Pancreas (tissue), 10 donors: ENCODE measurements at regions not wholly inside any gene's neighbourhood (a gene's known extent, or its start where the extent isn't known, plus 50 kb on each side); places are given as distances from the start of the nearest gene placed in this dataset.

Source experiments
- ATAC-seq, 4 donors: fragments of 200-7000 bp; cut with Tn5 transposase; one replicate each; pipeline versions ENCODE4 v1.8.0 to v1.9.1; 2020; ENCODE audit warnings: mild to moderate bottlenecking in 4 of 4, moderate library complexity in 4 of 4
- DNase-seq, 6 donors: peaks; one replicate each; pipeline ENCODE4 v3.0.0-alpha.2; 2020
- FAIRE-seq: peaks from 2 replicates; lab custom pipeline; 2012; peaks lifted over from hg19 to GRCh38; lab: Jason Lieb, UNC
- H3K27ac ChIP-seq, 4 donors: fragments of 200-600 bp; sonication (generic); 1 replicate in 3 of 4; 2 replicates in 1 of 4; pipeline versions ENCODE4 v1.5.0 to v1.8.0; 2020
- H3K27me3 ChIP-seq, 4 donors: fragments of 200-600 bp; one replicate each; pipeline ENCODE4 v1.8.0; 2021
- H3K36me3 ChIP-seq, 3 donors: fragments of 200-600 bp; sonication (generic) in 1 of 3; one replicate each; pipeline versions ENCODE4 v1.5.0 to v1.8.0; 2020 to 2021
- H3K4me1 ChIP-seq, 3 donors: fragments of 200-600 bp; one replicate each; pipeline ENCODE4 v1.8.0; 2021
- H3K4me3 ChIP-seq, 4 donors: fragments of 200-600 bp; sonication (generic) in 2 of 4; one replicate each; pipeline versions ENCODE4 v1.5.0 to v1.8.0; 2020 to 2021
- H3K9me3 ChIP-seq, 4 donors: fragments of 200-600 bp; one replicate each; pipeline ENCODE4 v1.8.0; 2021
- WGBS, 2 donors: extraction: QIAGEN DNeasy Blood & Tissue Kit; methylation state at CpG; one replicate each; pipeline ENCODE4 v1.1.7; 2013; 5-methylcytosine and 5-hydroxymethylcytosine counted together
- intact Hi-C, 3 donors: fragments of 100-400 bp; cut with DNase I; formaldehyde crosslinking; loops; one replicate each; pipeline versions ENCODE4 v1.11.1 to v1.14.2; 2022
- TF ChIP-seq, protein P1 (sequence below), 4 donors: fragments of 200-600 bp; sonication (generic) in 3 of 4; IDR thresholded peaks; one replicate each; pipeline versions ENCODE4 v1.5.0 to v1.8.0; 2021; ENCODE audit warnings: antibody characterized with exemption in 4 of 4
- donor health status: healthy with polysubstance abuse.
- donor health status: DM: no; HTN: no; CAD: no; lungs with moderate emphysema.
- donor health status: DM: no; HTN: no; CAD: no.
- donor health status: control.
- donor health status: control.
- donor health status: Bipolar disorder and iron deficiency.
- donor health status: DM: yes; HTN: yes; CAD: no.
- donor health status: DM: no; HTN: no; CAD: no.
- donor health status: DM: no; HTN: no; CAD: no.
- donor health status: DM: yes; HTN: yes; CAD: no.

DNA sequence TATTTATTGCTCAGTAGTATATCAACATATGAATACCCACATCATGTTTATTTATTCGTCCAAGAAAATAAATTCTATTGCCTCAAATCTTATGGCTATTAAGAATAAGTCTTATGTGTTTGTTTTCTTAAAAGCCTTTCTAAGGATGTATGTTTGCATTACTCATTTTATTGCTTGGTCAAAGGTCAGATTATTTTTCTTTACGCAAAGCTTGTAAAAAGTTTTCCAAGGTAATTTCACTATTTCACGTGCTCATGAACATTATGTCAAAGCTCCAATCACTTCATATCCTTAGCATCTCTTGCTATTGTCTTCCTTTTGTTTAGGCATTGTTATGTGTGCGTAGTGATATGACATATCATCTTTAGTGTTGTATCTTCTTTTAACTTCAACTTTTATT, 258.5 kb upstream of the FSTL5 start:
- FAIRE-seq (peak; percentile 49), ATAC-seq (no peak), DNase-seq (no peak)
- Histone ChIP-seq H3K27ac (no peak overlapping the region), H3K27me3 (no peaks in the 10 kb centered on the region), H3K4me3 (no peak overlapping the region), H3K4me1 (no peaks in the 10 kb centered on the region), H3K9me3 (no peaks in the 10 kb centered on the region), H3K36me3 (no peaks in the 10 kb centered on the region)
- 67 to 76% methylated on average over 4 of the region's 4 CpGs for WGBS, 2 donors
- intact Hi-C loops = no loop called here
- TF ChIP-seq, protein P1, sequence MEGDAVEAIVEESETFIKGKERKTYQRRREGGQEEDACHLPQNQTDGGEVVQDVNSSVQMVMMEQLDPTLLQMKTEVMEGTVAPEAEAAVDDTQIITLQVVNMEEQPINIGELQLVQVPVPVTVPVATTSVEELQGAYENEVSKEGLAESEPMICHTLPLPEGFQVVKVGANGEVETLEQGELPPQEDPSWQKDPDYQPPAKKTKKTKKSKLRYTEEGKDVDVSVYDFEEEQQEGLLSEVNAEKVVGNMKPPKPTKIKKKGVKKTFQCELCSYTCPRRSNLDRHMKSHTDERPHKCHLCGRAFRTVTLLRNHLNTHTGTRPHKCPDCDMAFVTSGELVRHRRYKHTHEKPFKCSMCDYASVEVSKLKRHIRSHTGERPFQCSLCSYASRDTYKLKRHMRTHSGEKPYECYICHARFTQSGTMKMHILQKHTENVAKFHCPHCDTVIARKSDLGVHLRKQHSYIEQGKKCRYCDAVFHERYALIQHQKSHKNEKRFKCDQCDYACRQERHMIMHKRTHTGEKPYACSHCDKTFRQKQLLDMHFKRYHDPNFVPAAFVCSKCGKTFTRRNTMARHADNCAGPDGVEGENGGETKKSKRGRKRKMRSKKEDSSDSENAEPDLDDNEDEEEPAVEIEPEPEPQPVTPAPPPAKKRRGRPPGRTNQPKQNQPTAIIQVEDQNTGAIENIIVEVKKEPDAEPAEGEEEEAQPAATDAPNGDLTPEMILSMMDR (IDR thresholded peaks at IDR 0.05) = no peak

DNA sequence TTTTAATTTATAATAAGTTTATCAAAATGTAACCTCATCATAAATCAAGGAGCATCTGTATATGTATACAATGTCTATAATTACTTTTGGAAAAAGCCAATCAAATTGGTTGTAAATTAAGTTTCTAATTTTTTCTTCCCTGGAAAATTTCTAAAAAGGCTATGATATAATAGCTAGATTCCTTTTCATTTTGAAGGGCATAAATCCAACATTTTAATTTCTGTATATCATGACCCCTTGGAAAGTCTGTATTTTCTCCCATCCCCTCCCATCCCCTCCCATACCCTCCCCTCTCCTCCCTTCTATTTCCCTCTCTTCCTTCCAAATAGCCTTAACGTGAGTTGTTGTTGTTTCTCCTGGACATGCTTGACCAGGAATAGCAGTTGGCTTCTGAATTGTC, 247.1 kb upstream of the FSTL5 start:
- TF ChIP-seq, protein P1 (IDR thresholded peaks at IDR 0.05) = no peak
- intact Hi-C loops = no loop called here

DNA sequence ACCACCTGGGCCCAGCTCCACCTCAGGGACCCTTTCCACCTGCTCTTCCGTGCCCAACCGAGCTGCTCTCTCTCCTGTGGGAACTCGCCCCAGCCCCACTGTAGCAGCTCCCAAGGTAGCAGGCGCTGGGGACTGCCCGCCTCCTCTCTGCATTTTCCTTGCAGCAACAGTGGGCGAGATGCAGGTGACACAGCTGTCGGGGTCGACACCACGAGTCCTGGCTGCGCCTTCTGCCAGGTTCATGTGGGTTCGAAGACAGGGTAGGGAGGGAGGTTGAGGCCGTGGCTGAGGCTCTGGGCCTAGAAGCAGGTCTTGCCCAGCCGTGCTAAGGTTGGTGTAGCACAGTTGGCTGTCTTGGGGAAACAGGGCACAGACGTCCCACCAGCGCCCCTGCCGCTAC, 245.2 kb upstream of the FSTL5 start:
- intact Hi-C loops = no loop called here
- no peaks in the 10 kb centered on the region for H3K36me3 ChIP-seq
- DNase-seq = peak in 1 of 6 donors; percentile 55
- H3K9me3 ChIP-seq = no peaks in the 10 kb centered on the region
- no peak for FAIRE-seq
- H3K27ac ChIP-seq = no peak overlapping the region
- TF ChIP-seq, protein P1 (IDR thresholded peaks at IDR 0.05) = no peak
- ATAC-seq = no peak
- WGBS, 2 donors = 83 to 91% methylated on average over 16 of the region's 16 CpGs
- H3K4me3 ChIP-seq = no peak overlapping the region
- no peaks in the 10 kb centered on the region for H3K4me1 ChIP-seq
- no peaks in the 10 kb centered on the region for H3K27me3 ChIP-seq

More for the DNA sequence above, 247.1 kb upstream of the FSTL5 start:
- no peak overlapping the region for H3K27ac ChIP-seq
- no peak for ATAC-seq
- no peak overlapping the region for H3K4me3 ChIP-seq
- H3K36me3 ChIP-seq = no peaks in the 10 kb centered on the region
- H3K27me3 ChIP-seq = no peaks in the 10 kb centered on the region
- H3K4me1 ChIP-seq = no peaks in the 10 kb centered on the region
- no peak for DNase-seq
- FAIRE-seq = no peak
- 0 to 31% methylated on average over 1 of the region's 1 CpG for WGBS, 2 donors
- no peaks in the 10 kb centered on the region for H3K9me3 ChIP-seq

DNA sequence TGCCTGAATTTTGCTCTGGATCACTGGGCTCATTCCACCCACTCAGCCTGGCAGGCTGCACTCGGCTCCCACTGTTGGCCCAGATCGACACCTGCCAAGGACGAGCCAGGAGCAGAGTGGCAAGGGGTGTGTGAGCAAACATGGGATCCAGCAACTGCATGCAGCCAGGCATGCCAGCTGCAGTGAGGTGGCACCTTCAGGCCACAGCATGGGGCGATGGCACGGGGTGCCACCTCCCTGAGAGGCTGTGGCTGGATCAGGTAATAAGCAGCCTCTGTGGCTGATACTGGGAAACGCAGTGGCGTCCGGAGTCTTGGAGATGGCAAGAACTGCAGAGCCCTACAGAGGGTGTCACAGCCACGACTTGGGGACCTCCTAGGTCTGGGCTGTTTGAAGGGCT, 244.5 kb upstream of the FSTL5 start:
- FAIRE-seq = no peak
- TF ChIP-seq, protein P1 (IDR thresholded peaks at IDR 0.05) = no peak
- no peaks in the 10 kb centered on the region for H3K4me1 ChIP-seq
- no peak overlapping the region for H3K27ac ChIP-seq
- no peak overlapping the region for H3K4me3 ChIP-seq
- no peak for ATAC-seq
- H3K27me3 ChIP-seq = no peaks in the 10 kb centered on the region
- no peaks in the 10 kb centered on the region for H3K9me3 ChIP-seq
- 70 to 78% methylated on average over 9 of the region's 9 CpGs for WGBS, 2 donors
- intact Hi-C loops = no loop called here
- no peaks in the 10 kb centered on the region for H3K36me3 ChIP-seq
- DNase-seq = peak in 1 of 6 donors; percentile 39

DNA sequence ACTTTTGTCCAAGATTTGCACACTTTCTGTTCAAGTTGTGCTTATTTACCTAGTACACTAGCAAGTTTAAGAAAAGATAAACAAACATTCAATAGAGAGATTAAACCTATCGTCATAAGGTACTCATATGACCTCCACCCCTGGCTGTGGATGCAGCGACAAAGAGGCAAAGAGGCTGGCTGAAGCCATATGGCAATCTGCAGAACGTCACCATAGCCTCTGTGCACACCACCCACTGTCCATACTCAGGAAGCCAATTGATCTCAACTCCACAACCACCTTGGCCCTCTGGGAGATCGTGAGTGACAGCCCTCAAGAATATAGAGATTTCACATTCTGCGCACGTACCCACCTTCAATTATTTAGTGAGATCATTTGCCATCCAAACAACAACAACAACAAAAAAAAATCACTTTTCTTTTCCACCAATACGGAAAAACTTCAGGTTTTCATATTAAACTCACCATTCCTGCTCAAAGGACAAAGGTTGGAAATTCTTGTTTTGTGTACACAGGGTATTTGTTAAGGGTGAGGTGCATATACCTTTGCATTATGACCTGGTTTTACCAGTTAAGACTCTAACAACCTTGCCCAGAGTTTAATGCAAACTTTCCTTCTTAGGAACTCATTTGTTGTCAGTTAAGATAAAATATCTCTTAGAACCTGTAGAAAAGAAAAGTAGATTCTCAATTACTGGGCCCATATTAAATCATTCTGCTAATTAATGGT, 243.0 kb upstream of the FSTL5 start:
- no peaks in the 10 kb centered on the region for H3K36me3 ChIP-seq
- no peak overlapping the region for H3K27ac ChIP-seq
- WGBS, 2 donors = 51 to 62% methylated on average over 7 of the region's 7 CpGs
- ATAC-seq (peak in 1 of 4 donors; percentile 36), DNase-seq (no peak), FAIRE-seq (peak; percentile 53)
- intact Hi-C loops = no loop called here
- TF ChIP-seq, protein P1 (IDR thresholded peaks at IDR 0.05) = no peak
- no peaks in the 10 kb centered on the region for H3K9me3 ChIP-seq
- no peaks in the 10 kb centered on the region for H3K4me1 ChIP-seq
- no peaks in the 10 kb centered on the region for H3K27me3 ChIP-seq
- H3K4me3 ChIP-seq = no peak overlapping the region
